CD4-positive, alpha-beta T cell treated with Interleukin-21 for 1 hour (primary cell): ENCODE measurements at regions not wholly inside any gene's neighbourhood (a gene's known extent, or its start where the extent isn't known, plus 50 kb on each side); places are given as distances from the start of the nearest gene placed in this dataset.
A peak's percentile ranks its signal among the peaks of the same experiment; 100 is the strongest.

Experiments used
- DNase-seq: peaks from one replicate; pipeline ENCODE4 v3.0.0-alpha.2; 2020

GRCh38 chr5:33261747-33262146 is 179.0 kb upstream of the TARS1 start:
- DNase-seq: no peak

- DNase-seq: no peak
Observed at GRCh38 chr5:33267801-33268200, 173.0 kb upstream of the TARS1 start.

DNA sequence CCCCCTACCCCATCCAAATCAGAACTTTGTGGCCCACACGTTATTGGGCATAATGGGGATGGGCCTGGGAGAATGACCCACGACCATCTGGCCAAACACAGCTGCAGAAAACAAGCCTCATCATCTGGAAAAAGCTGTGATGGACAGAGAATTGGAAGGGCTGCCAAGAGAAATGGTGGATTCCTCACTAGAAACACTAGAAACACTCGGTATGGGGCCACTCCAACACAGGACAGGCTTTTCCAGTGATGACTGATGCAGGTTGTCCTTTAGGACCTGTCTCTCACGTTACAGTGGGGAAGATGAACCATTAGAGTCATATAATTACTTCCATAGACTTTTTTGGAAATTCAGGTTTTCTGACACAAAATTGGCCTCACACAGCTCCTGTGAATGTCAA is 172.4 kb upstream of the TARS1 start:
- DNase-seq: no peak

- DNase-seq: no peak
Observed at GRCh38 chr5:33270671-33271070, 170.1 kb upstream of the TARS1 start.

- DNase-seq: no peak
Observed at GRCh38 chr5:33271606-33272005, 169.2 kb upstream of the TARS1 start.

DNA sequence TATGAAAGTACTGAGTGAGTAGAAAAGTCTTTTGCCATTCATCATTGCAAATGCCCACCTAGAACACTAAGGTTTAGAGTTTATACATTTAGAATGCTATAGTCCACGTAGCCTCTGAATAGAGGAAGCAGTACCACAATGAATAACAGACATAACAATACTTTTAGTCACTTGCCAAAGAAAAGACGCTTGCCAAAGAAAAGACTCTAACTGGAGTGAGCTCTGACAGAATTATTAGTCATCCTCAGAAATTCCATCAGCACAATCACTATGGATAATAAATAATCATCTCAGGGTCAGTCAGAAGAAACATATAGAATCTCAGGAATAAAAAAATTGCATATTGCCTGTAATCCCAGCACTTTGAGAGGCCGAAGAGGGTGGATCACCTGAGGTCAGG is 168.5 kb upstream of the TARS1 start:
- no peak for DNase-seq

DNA sequence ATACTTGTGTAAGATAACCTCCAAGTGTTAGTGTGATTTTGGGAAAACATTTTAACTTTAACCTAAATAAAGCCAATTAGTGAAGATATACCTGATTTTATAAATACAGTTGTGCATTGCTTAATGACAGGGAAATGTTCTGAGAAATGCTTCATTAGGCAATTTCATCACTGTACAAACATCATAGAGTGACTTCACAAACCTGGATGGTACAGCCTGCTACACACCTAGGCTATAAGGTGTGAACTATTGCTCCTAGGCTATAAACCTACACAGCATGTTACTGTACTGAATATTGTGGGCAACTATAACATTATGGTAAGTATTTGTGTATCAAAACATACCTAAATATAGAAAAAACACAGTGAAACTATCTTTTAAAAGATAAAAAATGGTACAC is 166.8 kb upstream of the TARS1 start:
- DNase-seq: no peak

- no peak for DNase-seq
Observed at GRCh38 chr5:33275391-33275790, 165.4 kb upstream of the TARS1 start.

DNA sequence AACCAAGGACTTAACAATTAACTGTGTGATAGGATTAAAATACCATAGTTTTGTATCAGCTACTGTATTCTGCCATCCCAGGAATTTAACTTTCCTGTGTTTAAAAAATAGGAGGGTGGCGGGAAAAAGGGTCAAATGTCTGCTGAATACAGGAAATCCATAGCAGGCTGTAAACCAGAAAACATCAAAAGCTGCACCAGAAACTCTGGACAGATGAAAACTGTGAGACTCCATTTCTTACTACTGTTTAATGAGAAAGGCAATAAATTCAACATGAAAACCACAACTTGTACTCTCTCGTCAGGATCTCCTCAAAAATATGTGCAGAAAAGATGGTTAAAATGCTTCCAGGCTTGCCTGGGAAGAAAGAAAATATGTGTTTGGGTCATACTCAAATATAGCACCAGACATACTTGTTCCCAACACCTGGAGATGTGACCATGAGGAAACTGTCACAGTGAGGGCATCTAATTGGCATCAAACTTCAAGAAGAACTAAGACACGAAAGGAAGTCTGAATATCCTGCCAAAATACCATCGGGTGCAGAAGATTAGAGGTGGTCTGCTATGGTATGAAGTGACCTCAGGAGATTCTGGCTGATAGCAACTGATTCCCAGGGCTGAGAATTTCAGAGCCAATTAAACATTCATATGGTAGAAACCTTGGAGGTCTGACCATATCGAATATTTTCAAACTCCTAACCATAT is 164.7 kb upstream of the TARS1 start:
- DNase-seq: no peak

DNA sequence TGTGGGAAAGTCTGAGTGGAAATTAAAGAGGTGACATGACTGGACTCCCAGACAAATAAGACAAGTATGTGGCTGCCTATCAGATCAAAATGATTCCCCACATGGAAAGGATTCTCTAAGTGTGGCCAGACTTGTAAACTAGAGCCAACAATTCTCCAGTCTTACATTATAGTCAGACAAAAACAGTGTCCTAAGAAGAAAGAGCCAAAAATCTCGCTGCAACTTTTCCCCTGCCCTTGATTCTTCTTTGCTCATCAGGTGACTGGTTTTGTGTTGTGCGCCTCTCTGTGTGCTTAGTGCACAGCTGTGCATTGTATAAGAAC is 164.2 kb upstream of the TARS1 start:
- DNase-seq: no peak

DNA sequence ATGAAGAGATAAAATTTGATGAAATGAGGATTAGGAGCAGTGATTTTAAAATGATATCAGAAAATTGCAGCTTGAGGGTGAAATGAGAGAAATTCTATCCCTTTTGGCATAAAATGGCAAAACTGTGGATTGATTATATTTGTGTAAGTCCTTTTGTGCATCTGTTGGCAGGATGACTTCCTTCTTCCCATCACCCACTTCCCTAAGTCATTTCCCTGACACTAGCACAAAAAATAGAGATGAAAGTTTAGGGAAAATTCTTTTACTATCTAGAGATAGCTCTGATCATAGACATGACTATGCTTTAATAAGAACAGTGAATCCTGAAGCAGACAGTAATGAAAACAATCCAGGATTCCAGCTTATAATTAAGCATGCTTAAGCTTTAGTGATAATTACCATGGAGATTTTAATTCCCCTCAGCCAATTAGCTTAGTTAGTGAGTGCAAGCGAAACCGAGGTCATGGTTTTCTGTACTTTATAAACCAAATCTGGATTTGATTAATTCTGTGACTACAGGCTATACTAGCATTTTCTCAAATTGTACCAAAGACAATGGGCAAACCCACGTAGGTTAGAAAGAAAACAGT is 163.6 kb upstream of the TARS1 start:
- no peak for DNase-seq

DNA sequence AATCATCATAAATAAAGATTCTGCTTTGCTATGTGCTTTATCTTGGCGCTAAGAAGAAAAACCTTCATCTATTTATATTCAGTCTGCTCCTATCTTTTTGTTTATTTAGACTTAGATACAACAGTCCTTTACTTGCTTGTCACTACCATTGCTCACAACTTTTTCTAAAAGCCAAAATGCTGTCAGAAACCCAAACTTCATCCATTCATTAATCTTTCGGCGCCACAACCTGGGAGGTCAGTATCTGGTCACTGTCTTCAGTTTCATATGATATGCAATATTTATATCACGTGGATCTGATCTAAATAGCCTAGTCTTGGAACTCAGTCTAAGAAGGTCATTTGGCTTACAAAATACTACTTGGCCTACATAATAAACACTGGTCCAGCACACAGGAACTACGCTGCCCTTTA is 159.3 kb upstream of the TARS1 start:
- DNase-seq: no peak

- no peak for DNase-seq
Observed at GRCh38 chr5:33282157-33282556, 158.6 kb upstream of the TARS1 start.

DNA sequence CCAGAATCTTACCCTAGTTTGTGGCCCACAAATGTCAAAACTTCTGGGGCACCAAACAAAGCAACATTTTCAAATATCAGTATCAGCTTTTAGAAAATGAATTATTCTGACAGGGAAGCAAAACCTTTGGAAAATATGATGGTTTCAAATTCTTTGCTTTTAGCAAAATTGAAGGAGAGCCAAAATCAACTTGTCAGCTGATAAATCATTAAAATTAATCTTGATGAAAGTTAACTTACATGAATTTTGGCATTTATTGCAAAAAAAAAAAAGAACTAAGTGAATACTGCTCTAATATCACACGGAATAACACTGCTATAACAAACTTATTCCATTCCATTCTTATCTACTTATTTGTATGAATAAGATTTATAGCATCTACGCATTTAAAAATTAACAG is 158.1 kb upstream of the TARS1 start:
- no peak for DNase-seq

DNA sequence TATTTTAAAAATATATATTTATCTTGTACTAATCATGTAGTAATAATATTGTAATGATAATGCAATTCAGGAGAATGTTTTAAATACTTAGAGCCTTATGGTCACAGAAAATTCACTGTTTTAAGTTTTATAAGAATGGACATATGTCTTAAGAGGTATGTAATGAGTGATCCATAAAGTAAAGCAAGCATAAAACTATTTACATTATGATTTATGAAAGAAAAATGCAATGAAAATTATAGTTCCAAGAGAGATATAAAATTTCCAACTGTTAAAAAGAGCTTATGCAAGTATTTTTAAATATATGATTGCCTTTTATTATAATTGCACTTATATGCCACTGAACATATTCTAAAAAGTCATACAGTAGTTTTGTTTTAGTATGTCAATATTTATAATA is 157.5 kb upstream of the TARS1 start:
- DNase-seq: no peak

DNA sequence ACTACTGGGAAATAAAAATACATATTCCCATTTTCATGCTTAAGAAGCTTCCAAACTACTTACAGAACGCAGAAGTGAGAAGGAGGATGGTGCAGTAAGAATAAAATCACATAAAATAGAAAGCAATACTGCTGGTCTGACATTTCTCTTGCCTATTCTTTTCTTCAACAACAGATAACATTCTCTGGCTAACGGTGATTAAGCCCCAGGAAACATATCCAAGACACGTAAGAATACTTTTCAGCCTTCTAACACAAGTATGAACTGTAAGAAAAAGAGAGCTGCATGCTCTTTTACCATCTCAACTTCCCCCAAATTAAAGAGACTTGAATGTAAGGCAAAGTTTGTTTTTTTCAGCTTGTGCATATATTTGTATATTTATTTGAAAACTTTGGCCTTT is 156.1 kb upstream of the TARS1 start:
- DNase-seq: no peak

- DNase-seq: no peak
Observed at GRCh38 chr5:33287242-33287641, 153.5 kb upstream of the TARS1 start.

DNA sequence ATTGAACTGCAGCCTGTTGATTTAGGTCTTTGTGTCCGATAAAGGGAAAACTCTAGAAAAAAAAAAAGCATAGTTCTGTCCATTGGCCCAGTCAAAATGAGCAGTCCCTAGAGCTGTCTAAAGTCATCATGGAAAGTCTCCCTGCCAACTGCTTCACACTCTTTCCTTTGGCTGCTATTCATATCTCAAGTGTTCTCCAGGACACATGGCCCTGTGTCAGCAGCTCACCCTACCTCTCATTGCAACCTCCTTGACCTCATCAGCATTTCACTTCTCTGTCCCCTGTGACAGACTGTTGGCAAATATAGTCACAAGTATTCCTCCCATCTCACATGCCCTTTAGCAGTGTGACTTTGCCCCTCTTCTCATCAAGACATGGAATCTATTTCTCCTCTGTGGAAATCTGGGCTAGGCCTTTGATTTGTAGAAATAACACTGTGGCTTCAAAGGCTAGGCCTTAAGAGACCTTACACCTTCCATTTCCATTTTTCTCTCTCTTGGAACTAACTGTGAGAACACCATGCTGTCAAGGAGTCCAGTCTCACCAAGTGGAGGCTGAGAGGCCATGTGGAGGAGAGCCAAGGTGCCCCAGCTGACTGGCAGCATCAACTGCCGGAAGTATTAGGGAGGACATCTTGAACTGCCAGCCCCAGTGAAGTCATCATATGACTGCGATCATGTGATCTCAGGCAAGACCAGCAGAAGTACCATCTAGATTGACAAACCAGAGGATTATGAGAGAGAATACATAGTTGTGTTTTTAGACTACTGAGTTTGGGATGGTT is 149.4 kb upstream of the TARS1 start:
- no peak for DNase-seq

- no peak for DNase-seq
Observed at GRCh38 chr5:33297760-33298216, 143.0 kb upstream of the TARS1 start.

GRCh38 chr5:33299621-33300208 is 141.1 kb upstream of the TARS1 start:
- no peak for DNase-seq

- DNase-seq: peak; percentile 3
Observed at GRCh38 chr5:33300209-33300742, 140.5 kb upstream of the TARS1 start.

GRCh38 chr5:33303579-33304095 is 137.1 kb upstream of the TARS1 start:
- no peak for DNase-seq

DNA sequence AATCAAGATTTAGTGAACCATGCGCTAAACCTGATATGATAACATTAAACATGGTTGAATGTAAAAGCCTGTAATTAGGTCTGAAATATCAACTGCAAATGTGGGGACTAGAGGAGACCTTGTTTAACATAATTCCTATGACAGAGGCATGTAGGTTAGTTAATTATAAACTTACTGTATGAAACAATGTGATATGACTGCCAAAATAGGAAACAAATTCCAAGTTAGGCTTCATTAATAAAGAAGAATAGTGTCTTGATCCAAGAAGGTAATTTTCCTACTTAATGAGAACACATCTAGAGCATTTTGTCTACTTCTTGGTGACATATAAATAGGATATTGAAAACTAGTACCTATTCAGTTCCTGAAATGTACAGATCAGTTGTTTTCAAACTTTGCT is 136.2 kb upstream of the TARS1 start:
- DNase-seq: no peak
